MCF 10A (cell line): ENCODE measurements at regions not wholly inside any gene's neighbourhood (a gene's known extent, or its start where the extent isn't known, plus 50 kb on each side); places are given as distances from the start of the nearest gene placed in this dataset.

Source experiments
- BruUV-seq: library from RNA; stranded (reverse); fragments of 400-500 nt; replicated peaks from 2 replicates; lab custom pipeline; 2021; lab: Mats Ljungman, UMichigan
- CTCF ChIA-PET: fragments of 300-600 bp; sonication (Branson Sonifier 250); formaldehyde crosslinking; extraction: SDS; loops from one replicate; lab custom pipeline; 2021; ENCODE audit warnings: antibody characterized with exemption, inconsistent platforms; lab: Yijun Ruan, JAX
- POLR2A ChIA-PET: fragments of 300-600, 350-650 bp; sonication (Branson Sonifier 250); formaldehyde crosslinking; extraction: SDS; loops from one replicate; lab custom pipeline; 2020; ENCODE audit warnings: antibody characterized with exemption, inconsistent platforms; lab: Yijun Ruan, JAX
- DNase-seq: peaks from one replicate; pipeline ENCODE4 v3.0.0-alpha.2; 2018; ENCODE audit not compliant: unreplicated experiment
- H3K27ac Mint-ChIP-seq: one replicate; pipeline ENCODE4 v1.8.0; 2022; ENCODE audit warnings: mild to moderate bottlenecking, low read depth, mixed read lengths; ENCODE audit not compliant: unreplicated experiment
- H3K27me3 Mint-ChIP-seq: one replicate; pipeline ENCODE4 v1.8.0; 2022; ENCODE audit warnings: mixed read lengths; ENCODE audit not compliant: insufficient read depth, unreplicated experiment
- H3K36me3 Mint-ChIP-seq: one replicate; pipeline ENCODE4 v1.8.0; 2022; ENCODE audit warnings: mild to moderate bottlenecking, moderate library complexity, mixed read lengths; ENCODE audit not compliant: insufficient read depth, unreplicated experiment
- H3K4me1 Mint-ChIP-seq: one replicate; pipeline ENCODE4 v1.8.0; 2022; ENCODE audit warnings: mixed read lengths; ENCODE audit not compliant: insufficient read depth, unreplicated experiment
- H3K4me3 Mint-ChIP-seq: one replicate; pipeline ENCODE4 v1.8.0; 2022; ENCODE audit warnings: mild to moderate bottlenecking, moderate library complexity, mixed read lengths; ENCODE audit not compliant: unreplicated experiment
- H3K9me3 Mint-ChIP-seq: one replicate; pipeline ENCODE4 v1.8.0; 2022; ENCODE audit warnings: mixed read lengths; ENCODE audit not compliant: unreplicated experiment
- CTCF ChIP-seq: fragments of 200-600 bp; IDR thresholded peaks from one replicate; pipeline ENCODE4 v1.8.0; 2022; ENCODE audit warnings: antibody characterized with exemption, mild to moderate bottlenecking; ENCODE audit not compliant: unreplicated experiment
- intact Hi-C: fragments of 100-400 bp; cut with micrococcal nuclease; formaldehyde crosslinking; loops from 2 replicates; pipeline ENCODE4 v1.14.1; 2022

DNA sequence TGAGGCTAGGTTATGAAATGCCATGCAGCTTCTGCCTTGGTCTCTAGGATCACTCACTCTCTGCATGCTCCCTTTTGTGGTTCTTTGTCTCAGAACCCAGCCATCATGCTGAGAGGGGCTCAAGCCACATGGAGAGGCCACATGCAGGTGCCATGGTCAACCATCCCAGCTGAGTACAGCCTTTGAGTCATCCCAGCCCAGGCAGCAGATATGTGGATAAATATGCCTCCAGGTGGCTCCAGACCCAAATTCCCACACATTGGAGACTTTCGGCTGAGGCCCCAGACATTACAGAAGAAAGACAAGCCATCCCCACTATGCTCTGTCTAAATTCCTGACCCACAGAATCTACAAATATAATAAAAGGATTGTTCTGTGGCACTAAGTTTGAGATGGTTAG lies 102.0 kb downstream of the LHX9 start:
- H3K27me3 Mint-ChIP-seq: no peaks in the 10 kb centered on the region
- no peak overlapping the region for H3K4me3 Mint-ChIP-seq
- H3K4me1 Mint-ChIP-seq: peaks cover 15% of the 10 kb centered on the region
- intact Hi-C loops: loop anchor here (2.0 to 5.0 kb wide), 2 partner anchors 82 to 140 kb away; no protein-coding TSS in a partner anchor
- DNase-seq: no peak
- no peak overlapping the region for H3K27ac Mint-ChIP-seq
- no peaks in the 10 kb centered on the region for H3K9me3 Mint-ChIP-seq
- no TSS peak for BruUV-seq
- CTCF ChIA-PET: interaction anchor here (0.8 to 1.6 kb wide), 3 partner anchors 11 to 62 kb away, joined by 3 to 5 read pairs (median 3); no protein-coding TSS in a partner anchor
- POLR2A ChIA-PET: interaction anchor here (0.7 to 0.8 kb wide), 2 partner anchors 14 to 153 kb away, joined by 3 read pairs; no protein-coding TSS in a partner anchor
- TF ChIP-seq CTCF: no peak
- H3K36me3 Mint-ChIP-seq: no peaks in the 10 kb centered on the region

DNA sequence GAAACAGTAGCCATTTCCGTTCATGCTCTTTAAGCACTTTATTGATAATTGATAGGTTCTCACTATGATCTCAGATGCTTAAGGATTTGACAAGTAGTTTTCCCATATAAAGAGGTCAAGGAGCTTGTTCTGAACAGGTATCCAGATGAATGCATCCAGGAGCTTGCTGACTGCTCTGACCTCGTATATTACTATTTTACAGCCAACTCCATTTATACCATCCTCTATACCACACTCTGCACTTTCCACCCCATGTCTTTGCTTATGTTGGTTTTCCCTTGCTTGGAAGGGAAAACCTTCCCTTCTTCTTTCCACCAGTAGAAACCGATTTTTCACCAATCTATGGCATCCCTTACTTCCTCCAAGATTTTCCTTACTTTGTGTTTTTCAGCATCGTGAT lies 107.2 kb downstream of the LHX9 start:
- H3K27me3 Mint-ChIP-seq: no peaks in the 10 kb centered on the region
- intact Hi-C loops: no loop called here
- CTCF ChIA-PET: interaction anchor here (0.7 to 0.9 kb wide), 3 partner anchors 44 to 182 kb away, joined by 3 to 4 read pairs (median 4); no protein-coding TSS in a partner anchor
- no TSS peak for BruUV-seq
- H3K9me3 Mint-ChIP-seq: no peaks in the 10 kb centered on the region
- DNase-seq: no peak
- peaks cover 18% of the 10 kb centered on the region for H3K4me1 Mint-ChIP-seq
- no peak for TF ChIP-seq CTCF
- H3K36me3 Mint-ChIP-seq: no peaks in the 10 kb centered on the region
- no peak overlapping the region for H3K4me3 Mint-ChIP-seq
- H3K27ac Mint-ChIP-seq: no peak overlapping the region
- POLR2A ChIA-PET: interaction anchor here (0.9 to 1.1 kb wide), 2 partner anchors 12 to 135 kb away, joined by 3 read pairs; no protein-coding TSS in a partner anchor

GRCh38 chr1:198024782-198025181 lies 107.6 kb downstream of the LHX9 start:
- TF ChIP-seq CTCF: no peak

DNA sequence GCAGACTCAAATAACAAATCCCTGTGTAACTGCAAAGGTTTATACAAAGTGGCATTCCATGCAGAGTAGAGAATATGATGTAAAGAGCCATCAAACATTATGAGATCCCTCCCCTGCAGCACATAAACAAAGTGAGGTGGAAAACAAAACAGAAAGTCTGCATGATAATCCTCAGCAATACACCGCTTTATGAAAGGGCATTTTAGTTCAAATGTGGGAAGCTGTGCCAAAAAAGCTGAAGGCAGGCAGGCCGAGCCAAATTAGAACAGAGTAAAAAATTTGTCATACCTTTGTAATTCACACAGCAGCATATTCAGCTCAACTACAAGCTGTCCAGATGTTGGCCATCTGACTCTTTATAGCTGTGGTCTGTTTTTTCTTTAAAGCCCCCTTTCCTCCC lies 113.5 kb downstream of the LHX9 start:
- no peaks in the 10 kb centered on the region for H3K27me3 Mint-ChIP-seq
- no peak overlapping the region for H3K4me3 Mint-ChIP-seq
- BruUV-seq: no TSS peak
- POLR2A ChIA-PET: interaction anchor here (0.7 to 0.8 kb wide), 2 partner anchors 14 to 82 kb away, joined by 3 to 4 read pairs; no protein-coding TSS in a partner anchor
- TF ChIP-seq CTCF: no peak
- peaks cover 9% of the 10 kb centered on the region for H3K4me1 Mint-ChIP-seq
- H3K27ac Mint-ChIP-seq: peak overlapping the region; percentile 33
- H3K9me3 Mint-ChIP-seq: no peaks in the 10 kb centered on the region
- intact Hi-C loops: no loop called here
- CTCF ChIA-PET: interaction anchor here (1.5 to 1.7 kb wide), 2 partner anchors 11 to 13 kb away, joined by 4 to 5 read pairs; no protein-coding TSS in a partner anchor
- no peaks in the 10 kb centered on the region for H3K36me3 Mint-ChIP-seq
- peak; percentile 10 for DNase-seq

More at GRCh38 chr1:198024782-198025181, 107.6 kb downstream of the LHX9 start:
- no peaks in the 10 kb centered on the region for H3K9me3 Mint-ChIP-seq
- H3K27me3 Mint-ChIP-seq: no peaks in the 10 kb centered on the region
- intact Hi-C loops: no loop called here
- peak; percentile 72 for DNase-seq
- no TSS peak for BruUV-seq
- H3K36me3 Mint-ChIP-seq: no peaks in the 10 kb centered on the region
- CTCF ChIA-PET: interaction anchor here (0.6 to 1.0 kb wide), 7 partner anchors 16 to 459 kb away, joined by 3 to 5 read pairs (median 4); no protein-coding TSS in a partner anchor
- no peak overlapping the region for H3K27ac Mint-ChIP-seq
- POLR2A ChIA-PET: interaction anchor here (0.7 to 1.1 kb wide), 4 partner anchors 12 to 800 kb away, joined by 3 to 4 read pairs (median 3); no protein-coding TSS in a partner anchor
- peaks cover 14% of the 10 kb centered on the region for H3K4me1 Mint-ChIP-seq
- H3K4me3 Mint-ChIP-seq: no peak overlapping the region
